HEK293 (cell line): ENCODE measurements at regions not wholly inside any gene's neighbourhood (a gene's known extent, or its start where the extent isn't known, plus 50 kb on each side); places are given as distances from the start of the nearest gene placed in this dataset.

Source experiments
- CTCF ChIA-PET: fragments of 350-600 bp; formaldehyde crosslinking; extraction: SDS; loops from one replicate; lab custom pipeline; 2021; ENCODE audit warnings: antibody characterized with exemption; lab: Yijun Ruan, JAX
- POLR2A ChIA-PET: fragments of 300-600 bp; formaldehyde crosslinking; extraction: SDS; loops from one replicate; lab custom pipeline; 2020; ENCODE audit warnings: antibody characterized with exemption, inconsistent platforms; lab: Yijun Ruan, JAX
- H3K27ac ChIP-seq: fragments of 200-500 bp; sonication (Bioruptor generic); 2 replicates; pipeline ENCODE4 v1.5.1; 2014; ENCODE audit warnings: low read depth, low read length, control low read depth, inconsistent platforms; ENCODE audit errors: extremely low read depth
- H3K36me3 ChIP-seq, 2 experiments: fragments of 200-500 bp in 1 of 2; sonication (Bioruptor generic) in 1 of 2; 1 replicate in 1 of 2; 2 replicates in 1 of 2; pipeline ENCODE4 v1.5.1; 2014 to 2017; ENCODE audit warnings: inconsistent platforms in 2 of 2, low read length in 2 of 2; ENCODE audit not compliant: control insufficient read depth in 2 of 2, insufficient read depth in 1 of 2
- H3K4me1 ChIP-seq: fragments of 200-500 bp; sonication (Bioruptor generic); 2 replicates; pipeline ENCODE4 v1.5.1; 2014; ENCODE audit warnings: mild to moderate bottlenecking, low read length, inconsistent platforms; ENCODE audit not compliant: control insufficient read depth, insufficient read depth
- H3K4me3 ChIP-seq: 2 replicates; pipeline ENCODE4 v1.5.1; 2011; ENCODE audit warnings: low read depth, mild to moderate bottlenecking, control low read depth, low read length, moderate library complexity
- H3K9me3 ChIP-seq: fragments of 200-500 bp; sonication (Bioruptor generic); 2 replicates; pipeline ENCODE4 v1.5.1; 2014; ENCODE audit warnings: low read depth, low read length, inconsistent platforms; ENCODE audit not compliant: control insufficient read depth, insufficient read depth
- GLIS1 ChIP-seq: fragments of 450-650 bp; formaldehyde crosslinking; IDR thresholded peaks from 2 replicates; pipeline ENCODE4 v1.5.1; 2016; ENCODE audit warnings: missing biosample characterization, missing genetic modification characterization
- HOXA7 ChIP-seq: sonication (generic); formaldehyde crosslinking; IDR thresholded peaks from 2 replicates; pipeline ENCODE4 v1.8.1; 2022; ENCODE audit warnings: missing genetic modification reagents, borderline replicate concordance
- KLF17 ChIP-seq: fragments of 450-650 bp; formaldehyde crosslinking; IDR thresholded peaks from 2 replicates; pipeline ENCODE4 v1.5.1; 2016; ENCODE audit warnings: missing biosample characterization, missing genetic modification characterization
- MZF1 ChIP-seq: fragments of 450-650 bp; formaldehyde crosslinking; IDR thresholded peaks from 2 replicates; pipeline ENCODE4 v1.5.1; 2017; ENCODE audit warnings: missing biosample characterization, missing genetic modification characterization, borderline replicate concordance
- PRDM1 ChIP-seq: fragments of 450-650 bp; formaldehyde crosslinking; IDR thresholded peaks from 2 replicates; pipeline ENCODE4; 2016; ENCODE audit warnings: missing biosample characterization, missing genetic modification characterization
- PRDM6 ChIP-seq: fragments of 450-650 bp; formaldehyde crosslinking; IDR thresholded peaks from 2 replicates; pipeline ENCODE4 v1.5.1; 2017; ENCODE audit warnings: missing biosample characterization, missing genetic modification characterization
- SALL2 ChIP-seq: fragments of 450-650 bp; formaldehyde crosslinking; IDR thresholded peaks from 2 replicates; pipeline ENCODE4 v1.5.0; 2017; ENCODE audit warnings: missing biosample characterization, mild to moderate bottlenecking, missing genetic modification characterization, borderline replicate concordance
- ZBTB1 ChIP-seq: fragments of 450-650 bp; formaldehyde crosslinking; IDR thresholded peaks from 2 replicates; pipeline ENCODE4 v1.5.1; 2016; ENCODE audit warnings: missing biosample characterization, missing genetic modification characterization
- ZBTB8A ChIP-seq: fragments of 450-650 bp; formaldehyde crosslinking; IDR thresholded peaks from 2 replicates; pipeline ENCODE4 v1.5.1; 2016; ENCODE audit warnings: missing biosample characterization, missing genetic modification characterization
- ZFP37 ChIP-seq: fragments of 450-650 bp; formaldehyde crosslinking; IDR thresholded peaks from 2 replicates; pipeline ENCODE4 v1.5.1; 2016; ENCODE audit warnings: missing biosample characterization, missing genetic modification characterization
- ZNF112 ChIP-seq: fragments of 450-650 bp; formaldehyde crosslinking; IDR thresholded peaks from 2 replicates; pipeline ENCODE4 v1.5.0; 2017; ENCODE audit warnings: missing biosample characterization, missing genetic modification characterization
- ZNF138 ChIP-seq: fragments of 450-650 bp; formaldehyde crosslinking; IDR thresholded peaks from 2 replicates; pipeline ENCODE4 v1.5.1; 2016; ENCODE audit warnings: missing biosample characterization, missing genetic modification characterization, borderline replicate concordance
- ZNF169 ChIP-seq: fragments of 450-650 bp; formaldehyde crosslinking; IDR thresholded peaks from 2 replicates; pipeline ENCODE4 v1.5.1; 2016; ENCODE audit warnings: missing biosample characterization, missing genetic modification characterization
- ZNF18 ChIP-seq: fragments of 450-650 bp; formaldehyde crosslinking; IDR thresholded peaks from 2 replicates; pipeline ENCODE4 v1.5.1; 2016; ENCODE audit warnings: missing biosample characterization, missing genetic modification characterization
- ZNF221 ChIP-seq: fragments of 450-650 bp; formaldehyde crosslinking; IDR thresholded peaks from 2 replicates; pipeline ENCODE4 v1.5.1; 2017; ENCODE audit warnings: missing biosample characterization, missing genetic modification characterization, borderline replicate concordance
- ZNF223 ChIP-seq: fragments of 450-650 bp; formaldehyde crosslinking; IDR thresholded peaks from 2 replicates; pipeline ENCODE4 v1.5.1; 2016; ENCODE audit warnings: missing biosample characterization, missing genetic modification characterization
- ZNF248 ChIP-seq: fragments of 450-650 bp; formaldehyde crosslinking; IDR thresholded peaks from 2 replicates; pipeline ENCODE4 v1.5.1; 2017; ENCODE audit warnings: missing biosample characterization, missing genetic modification characterization
- ZNF302 ChIP-seq: fragments of 450-650 bp; formaldehyde crosslinking; IDR thresholded peaks from 2 replicates; pipeline ENCODE4 v1.5.1; 2016; ENCODE audit warnings: missing biosample characterization, missing genetic modification characterization, low read depth
- ZNF433 ChIP-seq: fragments of 450-650 bp; formaldehyde crosslinking; IDR thresholded peaks from 2 replicates; pipeline ENCODE4 v1.5.1; 2016; ENCODE audit warnings: missing biosample characterization, missing genetic modification characterization, low read depth
- ZNF530 ChIP-seq: fragments of 450-650 bp; formaldehyde crosslinking; IDR thresholded peaks from 2 replicates; pipeline ENCODE4 v1.5.1; 2016; ENCODE audit warnings: low read depth, missing biosample characterization, missing genetic modification characterization
- ZNF544 ChIP-seq: fragments of 450-650 bp; formaldehyde crosslinking; IDR thresholded peaks from 2 replicates; pipeline ENCODE4 v1.5.0; 2017; ENCODE audit warnings: missing biosample characterization, missing genetic modification characterization
- ZNF571 ChIP-seq: fragments of 450-650 bp; formaldehyde crosslinking; IDR thresholded peaks from 2 replicates; pipeline ENCODE4 v1.5.0; 2017; ENCODE audit warnings: missing biosample characterization, missing genetic modification characterization
- ZNF624 ChIP-seq: fragments of 450-650 bp; formaldehyde crosslinking; IDR thresholded peaks from 2 replicates; pipeline ENCODE4 v1.5.1; 2017; ENCODE audit warnings: missing biosample characterization, missing genetic modification characterization
- ZNF626 ChIP-seq: fragments of 450-650 bp; sonication (Bioruptor Pico); formaldehyde crosslinking; IDR thresholded peaks from 2 replicates; pipeline ENCODE4 v1.5.1; 2018; ENCODE audit warnings: missing biosample characterization, missing genetic modification characterization, inconsistent platforms
- ZSCAN16 ChIP-seq: fragments of 450-650 bp; formaldehyde crosslinking; IDR thresholded peaks from 2 replicates; pipeline ENCODE4 v1.5.1; 2016; ENCODE audit warnings: missing biosample characterization, missing genetic modification characterization
- ZSCAN18 ChIP-seq: fragments of 450-650 bp; formaldehyde crosslinking; IDR thresholded peaks from 2 replicates; pipeline ENCODE4 v1.5.1; 2016; ENCODE audit warnings: missing biosample characterization, missing genetic modification characterization
- TF ChIP-seq, protein P1 (sequence below): fragments of 450-650 bp; formaldehyde crosslinking; IDR thresholded peaks from 2 replicates; pipeline ENCODE4 v1.5.1; 2016; ENCODE audit warnings: missing biosample characterization, missing genetic modification characterization
- TF ChIP-seq, protein P2 (sequence below): fragments of 450-650 bp; formaldehyde crosslinking; IDR thresholded peaks from 2 replicates; pipeline ENCODE4 v1.5.1; 2016; ENCODE audit warnings: missing biosample characterization, missing genetic modification characterization, low read depth

DNA sequence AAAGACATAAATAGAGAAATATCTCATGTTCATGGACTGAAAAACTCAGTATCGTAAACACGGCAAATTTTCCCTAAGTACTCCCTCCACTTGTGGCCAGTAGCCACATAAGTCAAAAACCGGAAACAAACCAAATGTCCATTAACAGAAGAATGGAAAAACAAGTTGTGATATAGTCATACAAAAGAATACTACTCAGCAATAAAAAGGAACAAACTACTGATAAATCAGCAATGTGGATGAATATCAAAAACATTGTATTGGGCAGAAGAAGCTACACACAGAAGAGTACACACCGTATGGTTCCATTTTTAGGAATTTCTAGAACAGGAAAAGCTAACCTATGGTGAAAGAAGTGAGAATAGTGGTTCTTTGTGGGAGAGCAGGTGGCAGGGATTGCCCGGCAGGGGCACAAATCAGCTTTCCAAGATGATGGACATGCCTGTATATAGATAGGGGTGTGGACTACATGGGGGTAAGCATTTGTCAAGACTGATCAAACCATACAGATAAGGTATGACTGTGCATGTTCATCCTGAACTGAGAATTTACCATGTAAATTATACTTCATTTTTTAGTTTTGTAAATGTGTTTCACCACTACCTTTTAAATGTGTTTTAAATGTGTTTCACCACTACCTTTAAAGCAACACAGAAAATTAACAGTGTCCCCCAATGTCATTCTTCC lies 172.8 kb upstream of the CDH5 start:
- Histone ChIP-seq H3K4me1 (no peaks in the 10 kb centered on the region), H3K4me3 (no peak overlapping the region)
- TF ChIP-seq GLIS1 (tag by site-specific recombination) (no peak), KLF17 (tag by site-specific recombination) (no peak), ZNF624 (tag by site-specific recombination) (no peak), ZSCAN16 (tag by site-specific recombination) (no peak), ZNF530 (tag by site-specific recombination) (no peak), ZNF112 (tag by site-specific recombination) (no peak), MZF1 (no peak), PRDM1 (tag by site-specific recombination) (no peak), SALL2 (tag by site-specific recombination) (no peak), ZNF221 (tag by site-specific recombination) (no peak), ZNF18 (tag by site-specific recombination) (no peak), ZNF302 (tag by site-specific recombination) (no peak), ZFP37 (tag by site-specific recombination) (no peak), ZNF626 (tag by site-specific recombination) (no peak), ZNF433 (no peak)
- TF ChIP-seq, protein P1, sequence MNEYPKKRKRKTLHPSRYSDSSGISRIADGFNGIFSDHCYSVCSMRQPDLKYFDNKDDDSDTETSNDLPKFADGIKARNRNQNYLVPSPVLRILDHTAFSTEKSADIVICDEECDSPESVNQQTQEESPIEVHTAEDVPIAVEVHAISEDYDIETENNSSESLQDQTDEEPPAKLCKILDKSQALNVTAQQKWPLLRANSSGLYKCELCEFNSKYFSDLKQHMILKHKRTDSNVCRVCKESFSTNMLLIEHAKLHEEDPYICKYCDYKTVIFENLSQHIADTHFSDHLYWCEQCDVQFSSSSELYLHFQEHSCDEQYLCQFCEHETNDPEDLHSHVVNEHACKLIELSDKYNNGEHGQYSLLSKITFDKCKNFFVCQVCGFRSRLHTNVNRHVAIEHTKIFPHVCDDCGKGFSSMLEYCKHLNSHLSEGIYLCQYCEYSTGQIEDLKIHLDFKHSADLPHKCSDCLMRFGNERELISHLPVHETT, result no peak
- TF ChIP-seq, all 188 proteins: peak for 0
- H3K27ac ChIP-seq, result no peak overlapping the region
- POLR2A ChIA-PET, result no interaction called here
- CTCF ChIA-PET, result no interaction called here
- H3K9me3 ChIP-seq, result no peaks in the 10 kb centered on the region
- no peaks in the 10 kb centered on the region for H3K36me3 ChIP-seq

- POLR2A ChIA-PET, result no interaction called here
- CTCF ChIA-PET, result no interaction called here
- Histone ChIP-seq H3K9me3 (no peaks in the 10 kb centered on the region), H3K27ac (no peak overlapping the region), H3K36me3 (no peaks in the 10 kb centered on the region), H3K4me1 (no peaks in the 10 kb centered on the region), H3K4me3 (no peak overlapping the region)
- TF ChIP-seq ZNF571 (tag by site-specific recombination) (no peak), ZSCAN18 (tag by site-specific recombination) (no peak), ZBTB1 (no peak), ZNF223 (tag by site-specific recombination) (no peak), ZNF138 (tag by site-specific recombination) (no peak), ZNF169 (tag by site-specific recombination) (no peak), ZNF248 (tag by site-specific recombination) (no peak), PRDM6 (tag by site-specific recombination) (no peak), ZBTB8A (no peak), ZNF544 (no peak), HOXA7 (CRISPR knock-in tag) (no peak)
- TF ChIP-seq, protein P2, sequence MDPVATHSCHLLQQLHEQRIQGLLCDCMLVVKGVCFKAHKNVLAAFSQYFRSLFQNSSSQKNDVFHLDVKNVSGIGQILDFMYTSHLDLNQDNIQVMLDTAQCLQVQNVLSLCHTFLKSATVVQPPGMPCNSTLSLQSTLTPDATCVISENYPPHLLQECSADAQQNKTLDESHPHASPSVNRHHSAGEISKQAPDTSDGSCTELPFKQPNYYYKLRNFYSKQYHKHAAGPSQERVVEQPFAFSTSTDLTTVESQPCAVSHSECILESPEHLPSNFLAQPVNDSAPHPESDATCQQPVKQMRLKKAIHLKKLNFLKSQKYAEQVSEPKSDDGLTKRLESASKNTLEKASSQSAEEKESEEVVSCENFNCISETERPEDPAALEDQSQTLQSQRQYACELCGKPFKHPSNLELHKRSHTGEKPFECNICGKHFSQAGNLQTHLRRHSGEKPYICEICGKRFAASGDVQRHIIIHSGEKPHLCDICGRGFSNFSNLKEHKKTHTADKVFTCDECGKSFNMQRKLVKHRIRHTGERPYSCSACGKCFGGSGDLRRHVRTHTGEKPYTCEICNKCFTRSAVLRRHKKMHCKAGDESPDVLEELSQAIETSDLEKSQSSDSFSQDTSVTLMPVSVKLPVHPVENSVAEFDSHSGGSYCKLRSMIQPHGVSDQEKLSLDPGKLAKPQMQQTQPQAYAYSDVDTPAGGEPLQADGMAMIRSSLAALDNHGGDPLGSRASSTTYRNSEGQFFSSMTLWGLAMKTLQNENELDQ, result no peak
Measured at GRCh38 chr16:66190411-66190810, 176.1 kb upstream of the CDH5 start.
